ENCODE measurements at regions not wholly inside any gene's neighbourhood (a gene's known extent, or its start where the extent isn't known, plus 50 kb on each side); places are given as distances from the start of the nearest gene placed in this dataset.

- no peaks in the 10 kb centered on the region for H4K20me1 ChIP-seq (ENCODE audit: insufficient read depth, low read length)
- no peak overlapping the region for H3K4me3 ChIP-seq (ENCODE audit: low read length)
- no peak overlapping the region for H3K27ac ChIP-seq (ENCODE audit: low read length)
- no peak overlapping the region for H2AFZ ChIP-seq (ENCODE audit: low read depth, low read length)
- TF ChIP-seq CTCF (IDR thresholded peaks at IDR 0.05; ENCODE audit: low read depth, low read length) (no peak), EZH2phosphoT487 (IDR thresholded peaks at IDR 0.05; ENCODE audit: low read depth) (no peak)
- H3K79me2 ChIP-seq (ENCODE audit: low read length), result no peaks in the 10 kb centered on the region
- no peak overlapping the region for H3K9ac ChIP-seq (ENCODE audit: low read length)
- H3K36me3 ChIP-seq (replicated peaks; ENCODE audit: low read depth, low read length), result no peaks in the 10 kb centered on the region
- H3K27me3 ChIP-seq (ENCODE audit: low read depth, low read length), result no peaks in the 10 kb centered on the region
- H3K4me1 ChIP-seq (ENCODE audit: low read length), result no peaks in the 10 kb centered on the region
- no peaks in the 10 kb centered on the region for H3K9me3 ChIP-seq (ENCODE audit: insufficient read depth, low read length)
- H3K4me2 ChIP-seq (ENCODE audit: low read length), result no peak overlapping the region
Observed at GRCh38 chr17:73952082-73952479, 251.4 kb upstream of the RPL38 start.

GRCh38 chr17:73952480-73953205 is 250.8 kb upstream of the RPL38 start:
- H3K9me3 ChIP-seq (ENCODE audit: insufficient read depth, low read length), result no peaks in the 10 kb centered on the region
- no peak overlapping the region for H3K9ac ChIP-seq (ENCODE audit: low read length)
- H2AFZ ChIP-seq (ENCODE audit: low read depth, low read length), result no peak overlapping the region
- H3K36me3 ChIP-seq (replicated peaks; ENCODE audit: low read depth, low read length), result no peaks in the 10 kb centered on the region
- no peaks in the 10 kb centered on the region for H4K20me1 ChIP-seq (ENCODE audit: insufficient read depth, low read length)
- H3K27ac ChIP-seq (ENCODE audit: low read length), result no peak overlapping the region
- no peak overlapping the region for H3K4me2 ChIP-seq (ENCODE audit: low read length)
- no peak overlapping the region for H3K4me3 ChIP-seq (ENCODE audit: low read length)
- no peaks in the 10 kb centered on the region for H3K4me1 ChIP-seq (ENCODE audit: low read length)
- TF ChIP-seq CTCF (IDR thresholded peaks at IDR 0.05; ENCODE audit: low read depth, low read length) (no peak), EZH2phosphoT487 (IDR thresholded peaks at IDR 0.05; ENCODE audit: low read depth) (no peak)
- no peaks in the 10 kb centered on the region for H3K79me2 ChIP-seq (ENCODE audit: low read length)
- peaks cover 2% of the 10 kb centered on the region; the same call in 1 of the 2 replicates for H3K27me3 ChIP-seq (ENCODE audit: low read depth, low read length)

GRCh38 chr17:73953206-73954033 is 250.1 kb upstream of the RPL38 start:
- Histone ChIP-seq H3K27me3 (ENCODE audit: low read depth, low read length) (peaks cover 3% of the 10 kb centered on the region; the same call in 1 of the 2 replicates), H3K27ac (ENCODE audit: low read length) (no peak overlapping the region), H4K20me1 (ENCODE audit: insufficient read depth, low read length) (no peaks in the 10 kb centered on the region), H3K36me3 (replicated peaks; ENCODE audit: low read depth, low read length) (no peaks in the 10 kb centered on the region), H3K79me2 (ENCODE audit: low read length) (no peaks in the 10 kb centered on the region), H3K4me3 (ENCODE audit: low read length) (no peak overlapping the region), H3K4me1 (ENCODE audit: low read length) (no peaks in the 10 kb centered on the region), H3K4me2 (ENCODE audit: low read length) (no peak overlapping the region), H3K9ac (ENCODE audit: low read length) (no peak overlapping the region), H3K9me3 (ENCODE audit: insufficient read depth, low read length) (no peaks in the 10 kb centered on the region), H2AFZ (ENCODE audit: low read depth, low read length) (no peak overlapping the region)
- no peak for TF ChIP-seq CTCF (IDR thresholded peaks at IDR 0.05; ENCODE audit: low read depth, low read length)

- no peaks in the 10 kb centered on the region for H3K36me3 ChIP-seq (replicated peaks; ENCODE audit: low read depth, low read length)
- no peak for TF ChIP-seq CTCF (IDR thresholded peaks at IDR 0.05; ENCODE audit: low read depth, low read length)
- TF ChIP-seq EZH2phosphoT487 (IDR thresholded peaks at IDR 0.05; ENCODE audit: low read depth), result no peak
- no peak overlapping the region for H3K9ac ChIP-seq (ENCODE audit: low read length)
- no peaks in the 10 kb centered on the region for H3K9me3 ChIP-seq (ENCODE audit: insufficient read depth, low read length)
- H3K4me2 ChIP-seq (ENCODE audit: low read length), result no peak overlapping the region
- no peak overlapping the region for H2AFZ ChIP-seq (ENCODE audit: low read depth, low read length)
- no peak overlapping the region for H3K4me3 ChIP-seq (ENCODE audit: low read length)
- H3K27me3 ChIP-seq (ENCODE audit: low read depth, low read length), result peaks cover 3% of the 10 kb centered on the region; the same call in 1 of the 2 replicates
- no peak overlapping the region for H3K27ac ChIP-seq (ENCODE audit: low read length)
- no peaks in the 10 kb centered on the region for H3K79me2 ChIP-seq (ENCODE audit: low read length)
- no peaks in the 10 kb centered on the region for H4K20me1 ChIP-seq (ENCODE audit: insufficient read depth, low read length)
- no peaks in the 10 kb centered on the region for H3K4me1 ChIP-seq (ENCODE audit: low read length)
Observed at GRCh38 chr17:73954951-73955350, 248.5 kb upstream of the RPL38 start.

Data from OCI-LY3 (cell line).